22Rv1 (cell line): ENCODE measurements at regions not wholly inside any gene's neighbourhood (a gene's known extent, or its start where the extent isn't known, plus 50 kb on each side); places are given as distances from the start of the nearest gene placed in this dataset.

Source experiments
- CTCF ChIP-seq: fragments of 450-650 bp; IDR thresholded peaks from 2 replicates; pipeline ENCODE4 v1.5.1; 2017; ENCODE audit warnings: mild to moderate bottlenecking
- ZFX ChIP-seq: fragments of 450-650 bp; IDR thresholded peaks from 2 replicates; pipeline ENCODE4 v1.6.1; 2017; ENCODE audit warnings: antibody characterized with exemption, borderline replicate concordance

DNA sequence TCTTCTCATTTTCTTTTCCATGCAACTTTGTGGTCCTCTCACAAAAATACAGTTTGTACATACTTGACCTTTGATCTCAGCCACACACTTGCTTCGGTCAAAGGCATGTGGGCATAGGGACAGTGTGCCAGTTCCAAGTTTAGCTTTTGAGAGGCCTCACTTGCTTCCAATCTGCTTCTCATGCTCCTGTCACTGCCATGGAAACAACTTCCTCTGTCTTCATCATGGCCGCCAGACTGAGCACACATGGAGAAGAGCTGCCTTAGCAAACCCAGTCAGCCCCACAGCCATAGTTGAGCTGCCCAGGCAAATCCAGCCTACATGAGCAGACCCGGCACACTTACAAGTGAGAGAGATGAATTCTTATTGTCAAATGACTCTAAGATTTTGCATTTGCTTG is 138.2 kb upstream of the TUSC1 start:
- TF ChIP-seq CTCF: no peak
- TF ChIP-seq ZFX: no peak
